Type B pancreatic cell (in vitro differentiated cells): ENCODE measurements at regions not wholly inside any gene's neighbourhood (a gene's known extent, or its start where the extent isn't known, plus 50 kb on each side); places are given as distances from the start of the nearest gene placed in this dataset.

ENCODE experiments used
- DNase-seq: peaks from one replicate; pipeline ENCODE4 v3.0.0; 2021; ENCODE audit warnings: mixed read lengths; ENCODE audit not compliant: unreplicated experiment; ENCODE audit errors: extremely low spot score
- H3K27ac Mint-ChIP-seq: 2 replicates; pipeline ENCODE4 v1.8.0; 2021; ENCODE audit warnings: mild to moderate bottlenecking, mixed read lengths
- H3K27me3 Mint-ChIP-seq: 2 replicates; pipeline ENCODE4 v1.8.0; 2021; ENCODE audit warnings: mixed read lengths
- H3K36me3 Mint-ChIP-seq: 2 replicates; pipeline ENCODE4 v1.8.0; 2021; ENCODE audit warnings: mixed read lengths
- H3K4me1 Mint-ChIP-seq: one replicate; pipeline ENCODE4 v1.8.0; 2021; ENCODE audit warnings: mixed read lengths; ENCODE audit not compliant: unreplicated experiment
- H3K4me3 Mint-ChIP-seq: 2 replicates; pipeline ENCODE4 v1.8.0; 2021; ENCODE audit warnings: mild to moderate bottlenecking, mixed read lengths
- H3K9me3 Mint-ChIP-seq: 2 replicates; pipeline ENCODE4 v1.8.0; 2021; ENCODE audit warnings: mixed read lengths
- TF ChIP-seq, protein P1 (sequence below): fragments of 200-600 bp; sonication (generic); conservative IDR thresholded peaks from 2 replicates; pipeline ENCODE4 v1.5.0; 2021; ENCODE audit warnings: antibody characterized with exemption, mild to moderate bottlenecking

DNA sequence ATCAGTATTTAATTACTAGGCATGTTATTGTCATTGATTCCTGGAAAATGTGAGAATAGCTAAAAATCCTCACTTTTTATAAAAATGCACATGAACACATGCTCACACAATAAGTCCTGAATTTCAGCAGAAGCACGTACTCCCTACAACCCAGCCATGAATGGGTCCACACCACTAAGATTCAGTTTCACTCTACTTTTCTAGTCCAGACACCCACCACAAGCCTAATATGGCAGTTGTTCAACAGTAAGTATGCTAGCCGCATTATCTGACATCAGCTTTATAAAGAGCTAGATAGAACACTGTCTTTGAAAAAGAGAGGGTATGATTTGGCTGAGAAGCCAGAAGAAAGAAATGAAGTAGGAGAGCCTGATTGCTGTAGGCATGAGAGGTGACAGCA is 639.3 kb downstream of the BRINP1 start:
- TF ChIP-seq, protein P1, sequence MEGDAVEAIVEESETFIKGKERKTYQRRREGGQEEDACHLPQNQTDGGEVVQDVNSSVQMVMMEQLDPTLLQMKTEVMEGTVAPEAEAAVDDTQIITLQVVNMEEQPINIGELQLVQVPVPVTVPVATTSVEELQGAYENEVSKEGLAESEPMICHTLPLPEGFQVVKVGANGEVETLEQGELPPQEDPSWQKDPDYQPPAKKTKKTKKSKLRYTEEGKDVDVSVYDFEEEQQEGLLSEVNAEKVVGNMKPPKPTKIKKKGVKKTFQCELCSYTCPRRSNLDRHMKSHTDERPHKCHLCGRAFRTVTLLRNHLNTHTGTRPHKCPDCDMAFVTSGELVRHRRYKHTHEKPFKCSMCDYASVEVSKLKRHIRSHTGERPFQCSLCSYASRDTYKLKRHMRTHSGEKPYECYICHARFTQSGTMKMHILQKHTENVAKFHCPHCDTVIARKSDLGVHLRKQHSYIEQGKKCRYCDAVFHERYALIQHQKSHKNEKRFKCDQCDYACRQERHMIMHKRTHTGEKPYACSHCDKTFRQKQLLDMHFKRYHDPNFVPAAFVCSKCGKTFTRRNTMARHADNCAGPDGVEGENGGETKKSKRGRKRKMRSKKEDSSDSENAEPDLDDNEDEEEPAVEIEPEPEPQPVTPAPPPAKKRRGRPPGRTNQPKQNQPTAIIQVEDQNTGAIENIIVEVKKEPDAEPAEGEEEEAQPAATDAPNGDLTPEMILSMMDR = no peak
- H3K4me1 Mint-ChIP-seq = no peaks in the 10 kb centered on the region
- no peak overlapping the region for H3K4me3 Mint-ChIP-seq
- H3K9me3 Mint-ChIP-seq = peaks cover 4% of the 10 kb centered on the region
- H3K36me3 Mint-ChIP-seq = no peaks in the 10 kb centered on the region
- DNase-seq = no peak
- H3K27ac Mint-ChIP-seq = no peak overlapping the region
- no peaks in the 10 kb centered on the region for H3K27me3 Mint-ChIP-seq

DNA sequence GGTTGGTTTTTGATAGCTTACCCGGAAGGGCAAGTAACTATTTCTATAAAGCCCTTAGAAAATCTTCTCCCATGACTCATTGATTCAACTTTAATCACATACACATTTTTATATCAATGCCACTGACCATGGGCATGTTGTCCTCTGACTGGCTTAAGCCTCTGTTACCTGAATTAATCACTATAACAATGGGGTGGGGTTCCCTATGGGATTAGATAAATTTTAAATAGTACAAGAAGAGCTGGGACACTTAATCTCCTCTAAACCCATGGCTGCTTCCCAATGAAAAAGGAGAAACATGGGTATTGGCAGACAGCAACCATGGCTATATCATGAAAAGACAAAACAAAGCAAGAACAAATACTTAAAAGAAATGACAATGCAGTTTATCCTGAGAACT is 636.2 kb downstream of the BRINP1 start:
- peaks cover 5% of the 10 kb centered on the region for H3K9me3 Mint-ChIP-seq
- H3K27ac Mint-ChIP-seq = no peak overlapping the region
- no peaks in the 10 kb centered on the region for H3K4me1 Mint-ChIP-seq
- no peaks in the 10 kb centered on the region for H3K36me3 Mint-ChIP-seq
- TF ChIP-seq, protein P1 = no peak
- DNase-seq = no peak
- no peak overlapping the region for H3K4me3 Mint-ChIP-seq
- no peaks in the 10 kb centered on the region for H3K27me3 Mint-ChIP-seq

DNA sequence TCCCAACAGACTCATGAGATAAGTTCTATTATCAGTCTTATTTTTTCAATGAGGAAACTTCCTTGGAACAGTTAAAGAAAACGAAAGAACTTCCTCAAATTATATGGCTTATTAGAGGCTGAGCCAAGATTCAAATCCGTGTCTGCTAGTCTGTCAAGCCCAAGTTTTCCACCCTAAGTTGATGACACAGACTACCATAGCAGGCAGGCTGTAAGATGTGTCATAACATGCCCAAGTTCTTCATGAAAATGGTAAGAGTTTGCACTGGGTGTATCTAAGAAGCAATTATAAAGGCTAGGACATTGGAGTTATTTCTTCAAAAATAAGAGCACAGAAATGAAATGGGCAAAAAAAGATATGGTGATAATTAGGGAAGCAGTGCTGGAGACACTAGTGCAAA is 634.5 kb downstream of the BRINP1 start:
- Mint-ChIP-seq H3K27ac (no peak overlapping the region), H3K27me3 (no peaks in the 10 kb centered on the region), H3K4me3 (no peak overlapping the region), H3K9me3 (peaks cover 5% of the 10 kb centered on the region), H3K36me3 (no peaks in the 10 kb centered on the region), H3K4me1 (no peaks in the 10 kb centered on the region)
- TF ChIP-seq, protein P1 = no peak
- no peak for DNase-seq

DNA sequence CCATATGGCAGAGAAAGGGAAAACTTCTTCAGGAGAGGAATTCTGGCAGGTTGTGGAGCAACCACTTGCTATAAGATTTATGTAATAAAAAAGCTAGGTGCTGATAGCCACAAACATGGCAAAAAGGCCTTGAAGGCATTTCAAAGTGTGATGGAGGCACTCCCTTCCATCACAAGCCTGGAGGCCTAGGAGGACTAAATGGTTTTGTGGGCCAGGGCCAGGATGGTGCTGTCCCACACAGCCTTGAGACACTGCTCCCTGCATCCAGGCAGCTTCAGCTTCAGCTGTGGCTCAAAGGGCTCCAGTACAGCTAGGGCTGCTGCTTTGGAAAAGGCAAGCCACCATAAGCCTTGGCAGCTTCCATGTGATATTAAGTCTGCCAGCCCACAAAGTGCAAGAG is 632.8 kb downstream of the BRINP1 start:
- no peak for DNase-seq
- no peaks in the 10 kb centered on the region for H3K27me3 Mint-ChIP-seq
- H3K27ac Mint-ChIP-seq = no peak overlapping the region
- no peaks in the 10 kb centered on the region for H3K36me3 Mint-ChIP-seq
- TF ChIP-seq, protein P1 = no peak
- no peak overlapping the region for H3K4me3 Mint-ChIP-seq
- H3K4me1 Mint-ChIP-seq = no peaks in the 10 kb centered on the region
- peaks cover 5% of the 10 kb centered on the region for H3K9me3 Mint-ChIP-seq

DNA sequence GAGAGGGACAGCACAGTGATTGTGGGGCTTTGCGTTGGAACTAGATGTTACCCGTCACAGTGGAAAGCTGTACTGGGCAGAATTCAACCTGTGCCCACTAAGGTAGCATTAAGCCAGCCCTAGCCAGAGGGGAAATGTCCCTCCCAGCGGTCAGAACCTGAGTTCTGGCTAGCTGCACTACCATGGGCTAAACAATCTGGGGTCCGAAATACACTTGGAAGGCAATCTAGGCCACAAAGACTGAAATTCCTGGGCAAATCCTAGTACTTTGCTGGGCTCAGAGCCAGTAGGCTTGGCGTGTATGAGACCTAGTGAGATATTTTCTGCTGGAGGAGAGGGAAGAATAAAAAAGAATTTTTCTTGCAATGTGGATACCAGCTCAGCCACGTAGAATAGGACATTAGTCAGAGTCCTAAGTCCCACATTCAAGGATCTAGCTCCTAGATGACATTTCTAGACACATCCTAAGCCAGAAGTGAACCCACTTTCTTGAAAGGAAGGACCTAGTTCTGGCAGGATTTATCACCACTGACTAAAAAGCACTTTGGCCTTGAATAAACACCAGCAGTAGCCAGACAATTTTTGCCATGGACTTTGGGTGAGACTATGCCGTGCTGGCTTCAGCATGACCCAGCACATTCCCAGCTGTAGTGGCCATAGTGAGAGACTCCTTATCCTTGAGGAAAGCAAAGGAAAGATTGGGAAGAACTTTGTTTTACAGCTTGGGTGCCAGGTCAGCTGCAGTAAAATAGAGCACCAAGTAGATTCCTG is 618.0 kb downstream of the BRINP1 start:
- no peaks in the 10 kb centered on the region for H3K9me3 Mint-ChIP-seq
- H3K27ac Mint-ChIP-seq = no peak overlapping the region
- DNase-seq = no peak
- H3K36me3 Mint-ChIP-seq = no peaks in the 10 kb centered on the region
- no peak overlapping the region for H3K4me3 Mint-ChIP-seq
- TF ChIP-seq, protein P1 = no peak
- H3K4me1 Mint-ChIP-seq = no peaks in the 10 kb centered on the region
- no peaks in the 10 kb centered on the region for H3K27me3 Mint-ChIP-seq
